K562 (cell line): ENCODE measurements at regions not wholly inside any gene's neighbourhood (a gene's known extent, or its start where the extent isn't known, plus 50 kb on each side); places are given as distances from the start of the nearest gene placed in this dataset.
A peak's percentile ranks its signal among the peaks of the same experiment; 100 is the strongest.

ENCODE experiments used
- ATAC-seq: fragments of 200-7000 bp; cut with Tn5 transposase; 3 replicates; pipeline ENCODE4 v1.9.1; 2020; ENCODE audit warnings: moderate library complexity
- BruUV-seq: library from RNA; stranded (reverse); fragments of 400-500 nt; replicated peaks from 2 replicates; lab custom pipeline; 2021; lab: Mats Ljungman, UMichigan
- CTCF ChIA-PET: fragments of 300-600 bp; formaldehyde crosslinking; extraction: SDS; loops from one replicate; lab custom pipeline; 2021; ENCODE audit warnings: low intra/inter-chr PET ratio; lab: Yijun Ruan, JAX
- POLR2A ChIA-PET: fragments of 300-600, 350-650 bp; sonication (Branson Sonifier 250); formaldehyde crosslinking; extraction: SDS; loops from one replicate; lab custom pipeline; 2021; ENCODE audit warnings: antibody characterized with exemption, inconsistent platforms; lab: Yijun Ruan, JAX
- DNase-seq, 4 experiments: peaks; one replicate each; pipeline versions ENCODE4 v3.0.0 to v3.0.0-alpha.2; 2011 to 2018; ENCODE audit warnings: low spot score in 3 of 4, mixed read lengths in 3 of 4; ENCODE audit errors: extremely low read depth in 1 of 4
- FAIRE-seq: peaks from 2 replicates; lab custom pipeline; 2011; peaks lifted over from hg19 to GRCh38; lab: Jason Lieb, UNC
- H2AFZ ChIP-seq: 2 replicates; pipeline ENCODE4 v1.6.0; 2011; ENCODE audit warnings: low read depth, low read length, control low read depth, inconsistent platforms
- H3K27ac ChIP-seq: fragments of 200-600 bp; 3 replicates; pipeline ENCODE4 v1.8.0; 2011; ENCODE audit warnings: low read depth, mild to moderate bottlenecking, control low read depth, inconsistent platforms, low read length, moderate library complexity, mixed read lengths; ENCODE audit errors: extremely low read depth
- H3K27me3 ChIP-seq, 2 experiments: fragments of 300-600 bp in 1 of 2; 2 replicates in 1 of 2; 3 replicates in 1 of 2; pipeline versions ENCODE4 v1.6.0 to v1.8.0; 2011; ENCODE audit warnings: inconsistent platforms in 2 of 2, low read length in 2 of 2, mild to moderate bottlenecking in 1 of 2, mixed read lengths in 1 of 2, moderate library complexity in 1 of 2; ENCODE audit not compliant: control insufficient read depth in 2 of 2, insufficient read depth in 2 of 2
- H3K36me3 ChIP-seq: fragments of 300-600 bp; 3 replicates; pipeline ENCODE4 v1.8.0; 2011; ENCODE audit warnings: mild to moderate bottlenecking, low read length, inconsistent platforms; ENCODE audit not compliant: control insufficient read depth, insufficient read depth
- H3K4me1 ChIP-seq, 2 experiments: fragments of 200-600 bp in 1 of 2; replicated peaks in 1 of 2; 2 replicates in 1 of 2; 3 replicates in 1 of 2; pipeline versions ENCODE4 v1.5.1 to v1.8.0; 2011; ENCODE audit warnings: inconsistent platforms in 2 of 2, low read length in 2 of 2, mild to moderate bottlenecking in 1 of 2, mixed read lengths in 1 of 2, moderate library complexity in 1 of 2; ENCODE audit not compliant: control insufficient read depth in 2 of 2, insufficient read depth in 2 of 2
- H3K4me2 ChIP-seq: 2 replicates; pipeline ENCODE4 v1.6.1; 2011; ENCODE audit warnings: low read length, control low read depth, inconsistent platforms, mixed read lengths; ENCODE audit not compliant: insufficient read depth
- H3K4me3 ChIP-seq: fragments of 200-600 bp; sonication (generic), shearing (Covaris generic); 2 replicates; pipeline ENCODE4 v1.5.1; 2016; ENCODE audit warnings: control low read depth, inconsistent platforms
- H3K79me2 ChIP-seq: fragments of 200-600 bp; 3 replicates; pipeline ENCODE4 v1.8.0; 2011; ENCODE audit warnings: low read length, inconsistent platforms; ENCODE audit not compliant: control insufficient read depth, insufficient read depth
- H3K9ac ChIP-seq, 2 experiments: 2 replicates each; pipeline versions ENCODE4 v1.6.0 to v1.6.1; 2011; ENCODE audit warnings: low read depth in 2 of 2, low read length in 2 of 2, control low read depth in 1 of 2, inconsistent platforms in 1 of 2, mild to moderate bottlenecking in 1 of 2, mixed read lengths in 1 of 2; ENCODE audit not compliant: insufficient read depth in 1 of 2
- H3K9me1 ChIP-seq: one replicate; pipeline ENCODE4 v1.6.0; 2011; ENCODE audit warnings: inconsistent platforms, mild to moderate bottlenecking, low read length, moderate library complexity; ENCODE audit not compliant: control insufficient read depth, insufficient read depth
- H3K9me3 ChIP-seq: replicated peaks from 2 replicates; pipeline ENCODE4 v1.5.1; 2011; ENCODE audit warnings: low read depth, low read length, inconsistent platforms; ENCODE audit not compliant: control insufficient read depth, insufficient read depth
- H4K20me1 ChIP-seq: replicated peaks from 2 replicates; pipeline ENCODE4 v1.6.1; 2011; ENCODE audit warnings: low read length, inconsistent platforms, mixed read lengths; ENCODE audit not compliant: control insufficient read depth, insufficient read depth
- CHD4 ChIP-seq: fragments of 200-600 bp; sonication (generic); IDR thresholded peaks from 3 replicates; pipeline ENCODE4 v1.6.1; 2012; ENCODE audit warnings: low read depth, mild to moderate bottlenecking, mixed read lengths, low read length, inconsistent platforms; ENCODE audit not compliant: insufficient read depth, insufficient replicate concordance, poor library complexity, severe bottlenecking
- EP400 ChIP-seq: fragments of 450-650 bp; IDR thresholded peaks from 2 replicates; pipeline ENCODE4 v1.6.1; 2017; ENCODE audit warnings: antibody characterized with exemption, mild to moderate bottlenecking, moderate library complexity
- HMG20A ChIP-seq: fragments of 450-650 bp; formaldehyde crosslinking; conservative IDR thresholded peaks from 2 replicates; pipeline ENCODE4 v1.4.0; 2020; ENCODE audit warnings: mild to moderate bottlenecking, mixed read lengths
- NFE2 ChIP-seq: IDR thresholded peaks from 2 replicates; pipeline ENCODE4 v1.6.1; 2014; ENCODE audit warnings: antibody characterized with exemption, low read depth
- SPI1 ChIP-seq: IDR thresholded peaks from 2 replicates; pipeline ENCODE4 v1.6.1; 2011; ENCODE audit warnings: low read depth, low read length, control low read depth, borderline replicate concordance
- ZBTB17 ChIP-seq: fragments of 450-650 bp; formaldehyde crosslinking; IDR thresholded peaks from 2 replicates; pipeline ENCODE4 v1.4.0; 2020; ENCODE audit warnings: mild to moderate bottlenecking
- ZNF140 ChIP-seq: fragments of 250-450 bp; sonication (Bioruptor Pico); IDR thresholded peaks from 2 replicates; pipeline ENCODE4 v1.8.0; 2021; ENCODE audit warnings: moderate library complexity, mild to moderate bottlenecking, inconsistent platforms
- ZNF184 ChIP-seq: sonication (generic); formaldehyde crosslinking; IDR thresholded peaks from 2 replicates; pipeline ENCODE4 v1.5.0; 2020; ENCODE audit warnings: missing genetic modification reagents
- WGBS: fragments of 100-300 bp; shearing (Covaris generic); methylation state at CpG from one replicate; pipeline ENCODE4 v1.1.6; 2016; ENCODE audit warnings: low coverage, mixed read lengths; ENCODE audit not compliant: insufficient coverage; ENCODE audit errors: missing lambda C conversion rate; 5-methylcytosine and 5-hydroxymethylcytosine counted together
- in situ Hi-C: fragments of 300-500 bp; cut with MboI; formaldehyde crosslinking; loops from 4 replicates; pipeline ENCODE4 v1.15.0; 2018; ENCODE audit warnings: inconsistent platforms, mixed read lengths
- intact Hi-C: fragments of 100-400 bp; cut with micrococcal nuclease; formaldehyde crosslinking; loops from 2 replicates; pipeline ENCODE4 v1.14.2; 2022
- TF ChIP-seq, protein P1 (sequence below): sonication (generic); formaldehyde crosslinking; IDR thresholded peaks from 2 replicates; pipeline ENCODE4 v1.8.0; 2022; ENCODE audit warnings: missing genetic modification reagents, mild to moderate bottlenecking, borderline replicate concordance

GRCh38 chr11:130639369-130639768, 190.9 kb downstream of the ADAMTS15 start:
- Histone ChIP-seq H3K79me2 (no peaks in the 10 kb centered on the region), H3K27ac (no peak overlapping the region), H3K4me1 (no peaks in the 10 kb centered on the region), H3K27me3 (peaks cover 6 to 27% of the 10 kb centered on the region in 2 experiments; a peak in 4 of 5 replicates), H2AFZ (no peak overlapping the region), H3K9me3 (no peaks in the 10 kb centered on the region), H4K20me1 (no peaks in the 10 kb centered on the region), H3K9me1 (no peaks in the 10 kb centered on the region), H3K4me2 (no peak overlapping the region), H3K9ac (no peak overlapping the region), H3K36me3 (no peaks in the 10 kb centered on the region), H3K4me3 (no peak overlapping the region)
- POLR2A ChIA-PET: interaction anchor here (0.6 to 1.0 kb wide), 2 partner anchors 243 to 432 kb away, joined by 3 to 5 read pairs; no protein-coding TSS in a partner anchor
- WGBS: 0% methylated on average over 2 of the region's 2 CpGs
- no TSS peak for BruUV-seq
- in situ Hi-C loops: no loop called here
- ATAC-seq (no peak), FAIRE-seq (no peak), DNase-seq (no peak)
- CTCF ChIA-PET: no interaction called here
- intact Hi-C loops: no loop called here
- TF ChIP-seq ZNF140 (CRISPR knock-in tag) (no peak), SPI1 (0 out of 2 replicates have a peak, but pooled peaks have one; percentile 19)

DNA sequence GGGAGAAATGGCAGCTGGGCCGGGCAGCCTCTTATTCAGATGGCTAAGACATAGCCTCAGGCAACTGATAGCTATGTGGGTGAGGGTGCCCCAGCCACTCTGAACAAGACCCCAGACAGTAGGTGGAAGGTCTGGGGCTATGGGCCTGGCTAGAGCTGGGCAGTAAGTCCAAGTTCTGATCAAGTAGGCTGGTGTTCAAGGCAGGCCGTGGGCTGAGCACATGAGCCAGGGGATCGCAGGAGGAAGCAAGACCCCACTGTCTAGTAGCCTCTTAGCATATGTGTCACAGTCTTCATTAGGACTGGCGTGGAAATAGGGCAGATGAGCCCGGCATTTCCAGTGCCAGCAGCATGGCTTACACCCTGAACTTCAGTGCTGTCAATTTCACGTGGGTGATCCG, 192.1 kb downstream of the ADAMTS15 start:
- CTCF ChIA-PET: no interaction called here
- no peaks in the 10 kb centered on the region for H3K4me1 ChIP-seq
- TF ChIP-seq CHD4 (no peak), HMG20A (CRISPR knock-in tag) (no peak), ZBTB17 (no peak), EP400 (no peak), NFE2 (no peak), ZNF184 (CRISPR knock-in tag) (no peak)
- TF ChIP-seq, protein P1, sequence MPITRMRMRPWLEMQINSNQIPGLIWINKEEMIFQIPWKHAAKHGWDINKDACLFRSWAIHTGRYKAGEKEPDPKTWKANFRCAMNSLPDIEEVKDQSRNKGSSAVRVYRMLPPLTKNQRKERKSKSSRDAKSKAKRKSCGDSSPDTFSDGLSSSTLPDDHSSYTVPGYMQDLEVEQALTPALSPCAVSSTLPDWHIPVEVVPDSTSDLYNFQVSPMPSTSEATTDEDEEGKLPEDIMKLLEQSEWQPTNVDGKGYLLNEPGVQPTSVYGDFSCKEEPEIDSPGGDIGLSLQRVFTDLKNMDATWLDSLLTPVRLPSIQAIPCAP: no peak

More for the DNA sequence above, 192.1 kb downstream of the ADAMTS15 start:
- Histone ChIP-seq H3K4me3 (no peak overlapping the region), H3K9me3 (no peaks in the 10 kb centered on the region), H3K9me1 (no peaks in the 10 kb centered on the region), H3K27ac (no peak overlapping the region), H2AFZ (no peak overlapping the region), H3K9ac (no peak overlapping the region), H3K79me2 (no peaks in the 10 kb centered on the region), H3K27me3 (peaks cover 6 to 24% of the 10 kb centered on the region in 2 experiments; a peak in 4 of 5 replicates), H3K36me3 (no peaks in the 10 kb centered on the region), H4K20me1 (no peaks in the 10 kb centered on the region), H3K4me2 (no peak overlapping the region)
- 3% methylated on average over 7 of the region's 7 CpGs for WGBS
- in situ Hi-C loops (no loop called here), intact Hi-C loops (loop anchor here (5.0 kb wide), 1 partner anchor 208 kb away; no protein-coding TSS in a partner anchor)
- DNase-seq (no peak), FAIRE-seq (no peak), ATAC-seq (no peak)
- POLR2A ChIA-PET: interaction anchor here (1.0 kb wide), 1 partner anchor 434 kb away, joined by 5 read pairs; no protein-coding TSS in a partner anchor
- no TSS peak for BruUV-seq
